ENCODE measurements at regions not wholly inside any gene's neighbourhood (a gene's known extent, or its start where the extent isn't known, plus 50 kb on each side); places are given as distances from the start of the nearest gene placed in this dataset.
"Not testable (repeated sequence)": the region's sequence is repeated elsewhere in the genome, so short reads cannot be mapped to it uniquely, and the experiment has no call there.

- no peak overlapping the region for H2BK15ac ChIP-seq (replicated peaks; ENCODE audit: low read depth)
- no CpG with 5 or more reads among the region's 2 CpGs for WGBS (ENCODE audit: extremely low coverage, insufficient coverage, low lambda C conversion rate)
- no peaks in the 10 kb centered on the region for H3K79me2 ChIP-seq (ENCODE audit: control insufficient read depth, insufficient read depth, low read length)
- H4K5ac ChIP-seq (ENCODE audit: low read length), result no peak overlapping the region
- no peak overlapping the region for H3K4me2 ChIP-seq (ENCODE audit: low read length)
- no peaks in the 10 kb centered on the region for H3K36me3 ChIP-seq (ENCODE audit: control insufficient read depth, insufficient read depth, low read length)
- H3K23ac ChIP-seq (ENCODE audit: low read length), result no peak overlapping the region
- H3K27me3 ChIP-seq (ENCODE audit: insufficient read depth, low read length, poor library complexity), result no peaks in the 10 kb centered on the region
- no peaks in the 10 kb centered on the region for H3K4me1 ChIP-seq (ENCODE audit: control insufficient read depth, low read depth, low read length)
- no peak for DNase-seq
- no peak overlapping the region for H3K27ac ChIP-seq (ENCODE audit: low read depth, low read length)
- no peak overlapping the region for H3K18ac ChIP-seq (ENCODE audit: low read length)
- no peak overlapping the region for H3K56ac ChIP-seq (ENCODE audit: low read length)
- no peak overlapping the region for H3K9ac ChIP-seq (ENCODE audit: low read length)
- H3K79me1 ChIP-seq (ENCODE audit: low read length), result no peaks in the 10 kb centered on the region
- no peak overlapping the region for H3K4ac ChIP-seq (ENCODE audit: low read depth, low read length)
- H2BK120ac ChIP-seq (ENCODE audit: low read depth, low read length), result no peak overlapping the region
- H4K8ac ChIP-seq (ENCODE audit: low read depth, low read length), result no peak overlapping the region
- H2AK5ac ChIP-seq (ENCODE audit: low read length), result no peak overlapping the region
- H3K4me3 ChIP-seq (ENCODE audit: low read length), result no peak overlapping the region
- H2BK5ac ChIP-seq (ENCODE audit: low read length), result no peak overlapping the region
These were observed 612.1 kb downstream of the VGLL3 start for GRCh38 chr3:86378829-86379228.

GRCh38 chr3:86335566-86335965 lies 655.4 kb downstream of the VGLL3 start:
- H3K79me1 ChIP-seq (ENCODE audit: low read length); DNase-seq; H2BK5ac ChIP-seq (ENCODE audit: low read length); H3K23ac ChIP-seq (ENCODE audit: low read length); H3K18ac ChIP-seq (ENCODE audit: low read length); H2BK120ac ChIP-seq (ENCODE audit: low read depth, low read length); H3K9ac ChIP-seq (ENCODE audit: low read length); H2BK15ac ChIP-seq (replicated peaks; ENCODE audit: low read depth); H3K4me1 ChIP-seq (ENCODE audit: control insufficient read depth, low read depth, low read length); H3K36me3 ChIP-seq (ENCODE audit: control insufficient read depth, insufficient read depth, low read length); H3K4ac ChIP-seq (ENCODE audit: low read depth, low read length); H4K5ac ChIP-seq (ENCODE audit: low read length); H3K4me2 ChIP-seq (ENCODE audit: low read length); H3K27ac ChIP-seq (ENCODE audit: low read depth, low read length); H4K8ac ChIP-seq (ENCODE audit: low read depth, low read length); H2AK5ac ChIP-seq (ENCODE audit: low read length); H3K56ac ChIP-seq (ENCODE audit: low read length); H3K27me3 ChIP-seq (ENCODE audit: insufficient read depth, low read length, poor library complexity); H3K79me2 ChIP-seq (ENCODE audit: control insufficient read depth, insufficient read depth, low read length); H3K4me3 ChIP-seq (ENCODE audit: low read length): not testable (repeated sequence)
- WGBS (ENCODE audit: extremely low coverage, insufficient coverage, low lambda C conversion rate), result no CpG with 5 or more reads among the region's 6 CpGs

GRCh38 chr3:86333636-86334035 lies 657.3 kb downstream of the VGLL3 start:
- Histone ChIP-seq H3K18ac (ENCODE audit: low read length) (no peak overlapping the region), H3K56ac (ENCODE audit: low read length) (no peak overlapping the region), H3K23ac (ENCODE audit: low read length) (no peak overlapping the region), H3K9ac (ENCODE audit: low read length) (no peak overlapping the region), H4K5ac (ENCODE audit: low read length) (no peak overlapping the region), H2BK15ac (replicated peaks; ENCODE audit: low read depth) (no peak overlapping the region), H3K79me2 (ENCODE audit: control insufficient read depth, insufficient read depth, low read length) (no peaks in the 10 kb centered on the region), H3K4me3 (ENCODE audit: low read length) (no peak overlapping the region), H2BK5ac (ENCODE audit: low read length) (no peak overlapping the region), H3K27ac (ENCODE audit: low read depth, low read length) (no peak overlapping the region), H3K27me3 (ENCODE audit: insufficient read depth, low read length, poor library complexity) (no peaks in the 10 kb centered on the region), H2AK5ac (ENCODE audit: low read length) (no peak overlapping the region), H4K8ac (ENCODE audit: low read depth, low read length) (no peak overlapping the region), H3K4ac (ENCODE audit: low read depth, low read length) (no peak overlapping the region), H3K79me1 (ENCODE audit: low read length) (no peaks in the 10 kb centered on the region), H3K4me1 (ENCODE audit: control insufficient read depth, low read depth, low read length) (no peaks in the 10 kb centered on the region), H3K36me3 (ENCODE audit: control insufficient read depth, insufficient read depth, low read length) (no peaks in the 10 kb centered on the region), H3K4me2 (ENCODE audit: low read length) (no peak overlapping the region), H2BK120ac (ENCODE audit: low read depth, low read length) (no peak overlapping the region)
- no peak for DNase-seq
- WGBS (ENCODE audit: extremely low coverage, insufficient coverage, low lambda C conversion rate), result no CpG with 5 or more reads among the region's 3 CpGs

- H3K4me1 ChIP-seq (ENCODE audit: control insufficient read depth, low read depth, low read length), result no peaks in the 10 kb centered on the region
- no peak overlapping the region for H3K4ac ChIP-seq (ENCODE audit: low read depth, low read length)
- no peak overlapping the region for H3K4me2 ChIP-seq (ENCODE audit: low read length)
- H3K4me3 ChIP-seq (ENCODE audit: low read length), result no peak overlapping the region
- no peak overlapping the region for H4K8ac ChIP-seq (ENCODE audit: low read depth, low read length)
- no peak overlapping the region for H2BK120ac ChIP-seq (ENCODE audit: low read depth, low read length)
- H3K23ac ChIP-seq (ENCODE audit: low read length), result no peak overlapping the region
- no peaks in the 10 kb centered on the region for H3K79me1 ChIP-seq (ENCODE audit: low read length)
- H2AK5ac ChIP-seq (ENCODE audit: low read length), result no peak overlapping the region
- no peak overlapping the region for H2BK5ac ChIP-seq (ENCODE audit: low read length)
- no peak overlapping the region for H4K5ac ChIP-seq (ENCODE audit: low read length)
- no peaks in the 10 kb centered on the region for H3K36me3 ChIP-seq (ENCODE audit: control insufficient read depth, insufficient read depth, low read length)
- no peak overlapping the region for H3K18ac ChIP-seq (ENCODE audit: low read length)
- H2BK15ac ChIP-seq (replicated peaks; ENCODE audit: low read depth), result no peak overlapping the region
- no peaks in the 10 kb centered on the region for H3K79me2 ChIP-seq (ENCODE audit: control insufficient read depth, insufficient read depth, low read length)
- WGBS (ENCODE audit: extremely low coverage, insufficient coverage, low lambda C conversion rate), result no CpG with 5 or more reads among the region's 1 CpG
- H3K27ac ChIP-seq (ENCODE audit: low read depth, low read length), result no peak overlapping the region
- DNase-seq, result no peak
- no peak overlapping the region for H3K9ac ChIP-seq (ENCODE audit: low read length)
- no peaks in the 10 kb centered on the region for H3K27me3 ChIP-seq (ENCODE audit: insufficient read depth, low read length, poor library complexity)
- no peak overlapping the region for H3K56ac ChIP-seq (ENCODE audit: low read length)
These were observed 687.0 kb downstream of the VGLL3 start for GRCh38 chr3:86303935-86304334.

- Histone ChIP-seq H3K4me3 (ENCODE audit: low read length) (no peak overlapping the region), H2AK5ac (ENCODE audit: low read length) (no peak overlapping the region), H3K27ac (ENCODE audit: low read depth, low read length) (no peak overlapping the region), H3K36me3 (ENCODE audit: control insufficient read depth, insufficient read depth, low read length) (no peaks in the 10 kb centered on the region), H3K23ac (ENCODE audit: low read length) (no peak overlapping the region), H3K56ac (ENCODE audit: low read length) (no peak overlapping the region), H2BK5ac (ENCODE audit: low read length) (no peak overlapping the region), H3K4me2 (ENCODE audit: low read length) (no peak overlapping the region), H3K4ac (ENCODE audit: low read depth, low read length) (no peak overlapping the region), H4K5ac (ENCODE audit: low read length) (no peak overlapping the region), H3K79me2 (ENCODE audit: control insufficient read depth, insufficient read depth, low read length) (no peaks in the 10 kb centered on the region), H2BK15ac (replicated peaks; ENCODE audit: low read depth) (no peak overlapping the region), H3K27me3 (ENCODE audit: insufficient read depth, low read length, poor library complexity) (no peaks in the 10 kb centered on the region), H3K4me1 (ENCODE audit: control insufficient read depth, low read depth, low read length) (no peaks in the 10 kb centered on the region), H3K79me1 (ENCODE audit: low read length) (no peaks in the 10 kb centered on the region), H4K8ac (ENCODE audit: low read depth, low read length) (no peak overlapping the region), H3K9ac (ENCODE audit: low read length) (no peak overlapping the region), H3K18ac (ENCODE audit: low read length) (no peak overlapping the region), H2BK120ac (ENCODE audit: low read depth, low read length) (no peak overlapping the region)
- no peak for DNase-seq
- no CpG with 5 or more reads among the region's 30 CpGs for WGBS (ENCODE audit: extremely low coverage, insufficient coverage, low lambda C conversion rate)
These were observed 708.7 kb downstream of the VGLL3 start for GRCh38 chr3:86282106-86282787.
